ENCODE measurements at regions not wholly inside any gene's neighbourhood (a gene's known extent, or its start where the extent isn't known, plus 50 kb on each side); places are given as distances from the start of the nearest gene placed in this dataset.

GRCh38 chr4:1589098-1589497 lies 95.0 kb downstream of the FAM53A start:
- TF ChIP-seq CTCF (IDR thresholded peaks at IDR 0.05; ENCODE audit: borderline replicate concordance, extremely low read depth, low read length, poor library complexity, severe bottlenecking): no peak
- TF ChIP-seq EZH2 (IDR thresholded peaks at IDR 0.05; ENCODE audit: borderline replicate concordance, low read depth, low read length, severe bottlenecking): no peak
